Dendritic cell treated with granulocyte-macrophage colony-stimulating factor and Interleukin-4, amounts not matched to agents 40 ng/mL and 50 ng/mL, for 4 days (primary cell): ENCODE measurements at regions not wholly inside any gene's neighbourhood (a gene's known extent, or its start where the extent isn't known, plus 50 kb on each side); places are given as distances from the start of the nearest gene placed in this dataset.

Source experiments
- H3K27ac Mint-ChIP-seq: one replicate; pipeline ENCODE4 v1.8.0; 2022; ENCODE audit warnings: mild to moderate bottlenecking, mixed read lengths
- H3K27me3 Mint-ChIP-seq: one replicate; pipeline ENCODE4 v1.8.0; 2022; ENCODE audit warnings: mild to moderate bottlenecking, mixed read lengths
- H3K36me3 Mint-ChIP-seq: one replicate; pipeline ENCODE4 v1.8.0; 2022; ENCODE audit warnings: low read depth, mixed read lengths
- H3K4me1 Mint-ChIP-seq: one replicate; pipeline ENCODE4 v1.8.0; 2022; ENCODE audit warnings: low read depth, mixed read lengths
- H3K4me3 Mint-ChIP-seq: one replicate; pipeline ENCODE4 v1.8.0; 2022; ENCODE audit warnings: mild to moderate bottlenecking, moderate library complexity, mixed read lengths
- H3K9me3 Mint-ChIP-seq: one replicate; pipeline ENCODE4 v1.8.0; 2022; ENCODE audit warnings: mixed read lengths
- intact Hi-C: fragments of 100-400 bp; cut with micrococcal nuclease; formaldehyde crosslinking; loops from one replicate; pipeline ENCODE4 v1.15.0; 2022

- intact Hi-C loops, result no loop called here
- no peaks in the 10 kb centered on the region for H3K36me3 Mint-ChIP-seq
- no peak overlapping the region for H3K27ac Mint-ChIP-seq
- peaks cover 36% of the 10 kb centered on the region for H3K9me3 Mint-ChIP-seq
- H3K4me1 Mint-ChIP-seq, result no peaks in the 10 kb centered on the region
- no peaks in the 10 kb centered on the region for H3K27me3 Mint-ChIP-seq
- no peak overlapping the region for H3K4me3 Mint-ChIP-seq
These were observed 404.1 kb upstream of the ID4 start for GRCh38 chr6:19432966-19433498.

GRCh38 chr6:19434065-19434464, 403.1 kb upstream of the ID4 start:
- intact Hi-C loops, result no loop called here
- H3K4me3 Mint-ChIP-seq, result no peak overlapping the region
- no peak overlapping the region for H3K27ac Mint-ChIP-seq
- H3K27me3 Mint-ChIP-seq, result no peaks in the 10 kb centered on the region
- H3K9me3 Mint-ChIP-seq, result peaks cover 36% of the 10 kb centered on the region
- no peaks in the 10 kb centered on the region for H3K4me1 Mint-ChIP-seq
- H3K36me3 Mint-ChIP-seq, result no peaks in the 10 kb centered on the region

GRCh38 chr6:19435755-19436154, 401.4 kb upstream of the ID4 start:
- Mint-ChIP-seq H3K9me3 (peaks cover 23% of the 10 kb centered on the region), H3K27ac (no peak overlapping the region), H3K4me3 (no peak overlapping the region), H3K4me1 (no peaks in the 10 kb centered on the region), H3K27me3 (no peaks in the 10 kb centered on the region), H3K36me3 (no peaks in the 10 kb centered on the region)
- intact Hi-C loops, result no loop called here

GRCh38 chr6:19438566-19439353, 398.4 kb upstream of the ID4 start:
- Mint-ChIP-seq H3K27ac (no peak overlapping the region), H3K4me1 (no peaks in the 10 kb centered on the region), H3K36me3 (no peaks in the 10 kb centered on the region)

DNA sequence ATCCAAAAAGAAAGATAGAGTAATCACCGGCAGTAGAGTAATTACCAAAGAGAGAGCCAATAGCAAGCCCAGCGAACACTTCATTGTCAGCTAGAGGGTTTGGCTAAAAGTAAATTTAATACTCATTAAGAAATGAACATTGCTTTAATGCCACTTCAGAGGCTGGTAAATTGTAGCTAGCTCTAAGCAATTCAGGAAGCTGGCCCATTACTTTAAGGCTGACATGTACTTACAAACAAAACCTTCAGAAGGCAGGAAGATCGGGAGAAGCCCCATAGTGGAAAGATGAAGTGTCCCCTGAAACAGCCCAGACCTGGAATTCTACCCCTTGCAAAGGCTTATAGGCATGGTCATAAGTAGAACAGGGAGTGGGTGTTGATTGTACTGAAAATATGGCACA, 396.6 kb upstream of the ID4 start:
- intact Hi-C loops, result no loop called here
- no peaks in the 10 kb centered on the region for H3K27me3 Mint-ChIP-seq
- H3K27ac Mint-ChIP-seq, result no peak overlapping the region
- H3K4me1 Mint-ChIP-seq, result no peaks in the 10 kb centered on the region
- peaks cover 26% of the 10 kb centered on the region for H3K9me3 Mint-ChIP-seq
- no peaks in the 10 kb centered on the region for H3K36me3 Mint-ChIP-seq
- no peak overlapping the region for H3K4me3 Mint-ChIP-seq

More at GRCh38 chr6:19438566-19439353, 398.4 kb upstream of the ID4 start:
- no peak overlapping the region for H3K4me3 Mint-ChIP-seq
- intact Hi-C loops, result no loop called here
- H3K27me3 Mint-ChIP-seq, result no peaks in the 10 kb centered on the region
- peaks cover 17% of the 10 kb centered on the region for H3K9me3 Mint-ChIP-seq

DNA sequence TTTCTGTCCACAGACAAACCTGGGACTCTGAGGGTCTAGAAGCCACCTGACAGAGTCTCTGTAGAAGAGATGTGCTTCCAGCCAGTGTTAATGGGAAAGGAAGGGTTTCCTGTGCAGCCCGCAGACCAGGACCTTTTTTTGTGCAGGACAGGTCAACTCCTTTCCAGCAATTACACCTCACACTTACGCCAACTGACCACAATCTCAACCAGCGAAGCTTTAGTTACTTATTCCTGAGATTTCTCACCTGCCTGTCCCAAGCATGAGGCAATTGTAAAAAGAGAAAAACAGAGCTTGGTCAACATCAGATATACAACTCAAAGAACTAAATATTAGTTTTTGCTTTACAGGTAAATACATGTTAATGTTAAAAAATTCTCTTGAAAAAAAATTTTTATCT, 393.8 kb upstream of the ID4 start:
- Mint-ChIP-seq H3K36me3 (no peaks in the 10 kb centered on the region), H3K4me1 (no peaks in the 10 kb centered on the region), H3K27me3 (no peaks in the 10 kb centered on the region), H3K9me3 (peaks cover 30% of the 10 kb centered on the region), H3K27ac (no peak overlapping the region), H3K4me3 (no peak overlapping the region)
- intact Hi-C loops, result no loop called here

DNA sequence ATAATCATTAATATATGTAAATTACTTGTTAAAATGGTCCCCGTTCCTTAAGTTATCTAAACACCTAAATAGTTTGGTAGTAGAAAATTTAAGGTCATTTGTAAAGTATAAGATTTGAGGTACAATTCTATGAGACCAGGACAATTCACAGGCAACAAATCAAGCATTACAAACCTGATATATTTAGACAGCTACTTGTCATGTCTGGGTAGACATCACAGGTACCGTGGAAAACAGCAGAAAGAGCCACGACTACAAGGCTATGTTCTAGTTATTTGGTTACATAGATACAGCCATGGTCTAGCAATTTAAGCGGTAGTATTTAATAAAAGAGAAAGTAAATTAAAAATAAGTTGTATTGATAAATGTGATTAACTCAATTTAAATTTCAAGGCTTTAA, 393.1 kb upstream of the ID4 start:
- Mint-ChIP-seq H3K27ac (no peak overlapping the region), H3K4me1 (no peaks in the 10 kb centered on the region), H3K4me3 (no peak overlapping the region), H3K36me3 (no peaks in the 10 kb centered on the region), H3K27me3 (no peaks in the 10 kb centered on the region), H3K9me3 (peaks cover 30% of the 10 kb centered on the region)
- intact Hi-C loops, result no loop called here

GRCh38 chr6:19444481-19444880, 392.7 kb upstream of the ID4 start:
- intact Hi-C loops, result no loop called here
- Mint-ChIP-seq H3K36me3 (no peaks in the 10 kb centered on the region), H3K9me3 (peaks cover 30% of the 10 kb centered on the region), H3K27ac (no peak overlapping the region), H3K27me3 (no peaks in the 10 kb centered on the region), H3K4me3 (no peak overlapping the region), H3K4me1 (no peaks in the 10 kb centered on the region)

DNA sequence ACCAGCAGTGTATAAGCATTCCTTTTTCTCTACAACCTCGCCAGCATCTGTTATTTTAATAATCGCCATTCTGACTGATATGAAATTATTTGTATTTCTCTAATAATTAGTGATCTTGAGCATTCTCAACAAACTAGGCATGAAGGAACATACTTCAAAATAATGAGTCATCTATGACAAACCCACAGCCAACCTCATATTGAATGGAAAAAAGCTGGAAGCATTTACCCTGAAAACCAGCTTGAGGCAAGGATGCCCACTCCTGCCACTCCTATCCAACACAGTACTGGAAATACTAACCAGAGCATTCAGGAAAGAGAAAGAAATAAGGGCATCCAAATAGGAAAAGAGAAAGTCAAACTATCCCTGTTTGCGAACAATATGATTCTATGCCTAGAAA, 390.6 kb upstream of the ID4 start:
- Mint-ChIP-seq H3K9me3 (peaks cover 30% of the 10 kb centered on the region), H3K4me1 (no peaks in the 10 kb centered on the region), H3K27ac (no peak overlapping the region), H3K36me3 (no peaks in the 10 kb centered on the region), H3K27me3 (no peaks in the 10 kb centered on the region), H3K4me3 (no peak overlapping the region)
- intact Hi-C loops, result no loop called here

DNA sequence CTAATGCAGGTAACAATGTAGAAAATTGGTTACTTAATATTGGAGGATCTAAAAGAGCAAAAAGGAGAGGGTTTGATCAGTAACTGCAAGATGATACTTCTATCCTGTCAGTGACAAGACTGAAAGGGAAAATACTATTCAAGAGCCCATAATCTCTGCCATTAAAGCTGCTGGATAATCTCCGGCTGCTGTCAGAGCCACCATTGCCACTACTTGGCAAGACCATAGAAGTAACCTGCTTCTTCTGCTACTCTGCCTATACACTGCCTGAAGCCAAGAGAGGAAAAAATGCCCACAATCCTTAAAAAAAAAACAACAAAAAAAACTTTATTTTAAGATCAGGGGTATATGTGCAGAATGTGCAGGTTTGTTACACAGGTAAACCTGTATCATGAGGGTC, 386.5 kb upstream of the ID4 start:
- Mint-ChIP-seq H3K9me3 (peaks cover 20% of the 10 kb centered on the region), H3K27me3 (no peaks in the 10 kb centered on the region), H3K27ac (no peak overlapping the region), H3K4me3 (no peak overlapping the region), H3K4me1 (no peaks in the 10 kb centered on the region), H3K36me3 (no peaks in the 10 kb centered on the region)
- intact Hi-C loops, result no loop called here

DNA sequence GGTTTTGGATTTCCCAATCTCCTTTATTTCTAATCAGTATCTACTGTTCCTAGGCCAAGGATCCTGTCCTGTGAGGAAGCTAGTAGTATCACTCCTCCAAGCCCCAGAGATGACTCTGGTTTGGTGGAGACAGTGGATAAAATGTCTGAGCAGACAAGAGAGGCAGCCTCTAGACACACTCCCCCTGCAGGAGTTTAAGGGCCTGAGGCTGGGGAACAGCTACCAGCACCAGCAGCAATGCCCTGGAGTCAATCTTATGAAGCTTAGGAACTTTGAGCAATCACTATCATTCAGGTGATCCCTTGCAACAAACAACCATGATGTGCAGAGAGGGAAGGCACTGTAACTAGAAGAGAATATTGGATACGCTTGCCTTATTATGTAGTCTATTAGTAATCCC, 384.7 kb upstream of the ID4 start:
- H3K4me3 Mint-ChIP-seq, result no peak overlapping the region
- no peaks in the 10 kb centered on the region for H3K4me1 Mint-ChIP-seq
- H3K36me3 Mint-ChIP-seq, result no peaks in the 10 kb centered on the region
- H3K27ac Mint-ChIP-seq, result no peak overlapping the region
- peaks cover 3% of the 10 kb centered on the region for H3K9me3 Mint-ChIP-seq
- H3K27me3 Mint-ChIP-seq, result no peaks in the 10 kb centered on the region
- intact Hi-C loops, result no loop called here

GRCh38 chr6:19454001-19454720, 383.0 kb upstream of the ID4 start:
- intact Hi-C loops, result no loop called here
- H3K4me3 Mint-ChIP-seq, result no peak overlapping the region
- H3K36me3 Mint-ChIP-seq, result no peaks in the 10 kb centered on the region
- H3K27me3 Mint-ChIP-seq, result no peaks in the 10 kb centered on the region
- peaks cover 6% of the 10 kb centered on the region for H3K9me3 Mint-ChIP-seq
- H3K4me1 Mint-ChIP-seq, result no peaks in the 10 kb centered on the region
- H3K27ac Mint-ChIP-seq, result no peak overlapping the region

DNA sequence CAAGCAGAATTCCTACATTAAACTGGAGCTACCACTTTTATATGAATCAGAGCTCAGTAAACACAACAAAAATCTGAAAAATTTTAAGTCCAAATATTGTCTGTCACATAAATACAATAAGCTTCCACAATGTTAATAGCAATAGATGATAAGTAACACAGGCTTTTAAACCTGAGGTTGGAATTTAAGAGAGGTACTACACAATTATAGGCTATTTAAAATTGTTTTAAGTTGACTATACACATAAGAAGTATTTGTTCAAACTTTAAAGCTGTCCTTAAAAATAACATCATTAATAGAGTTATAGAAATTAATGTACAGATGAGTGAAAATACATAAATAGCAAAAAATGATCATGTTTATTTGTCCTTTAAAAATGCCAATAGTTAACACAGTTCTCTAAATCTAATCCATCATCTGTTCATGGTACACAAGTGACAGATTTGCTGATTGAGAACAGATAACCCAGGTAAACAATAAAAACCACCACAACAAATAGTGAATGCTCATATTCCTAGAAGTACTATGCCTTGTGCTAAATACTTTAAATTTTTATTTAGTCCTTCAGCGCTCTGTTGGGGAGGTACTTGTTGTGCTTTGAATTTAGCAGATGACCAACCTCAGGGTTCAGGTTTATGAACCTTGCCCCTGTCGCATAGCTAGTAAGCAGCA, 382.3 kb upstream of the ID4 start:
- Mint-ChIP-seq H3K27ac (no peak overlapping the region), H3K27me3 (no peaks in the 10 kb centered on the region), H3K4me1 (no peaks in the 10 kb centered on the region), H3K36me3 (no peaks in the 10 kb centered on the region), H3K9me3 (peaks cover 6% of the 10 kb centered on the region), H3K4me3 (no peak overlapping the region)
- intact Hi-C loops, result no loop called here

GRCh38 chr6:19463250-19463649, 373.9 kb upstream of the ID4 start:
- Mint-ChIP-seq H3K9me3 (peaks cover 5% of the 10 kb centered on the region), H3K4me3 (no peak overlapping the region), H3K36me3 (no peaks in the 10 kb centered on the region), H3K27ac (no peak overlapping the region), H3K27me3 (no peaks in the 10 kb centered on the region), H3K4me1 (no peaks in the 10 kb centered on the region)
- intact Hi-C loops, result no loop called here
